ENCODE measurements at regions not wholly inside any gene's neighbourhood (a gene's known extent, or its start where the extent isn't known, plus 50 kb on each side); places are given as distances from the start of the nearest gene placed in this dataset.

DNA sequence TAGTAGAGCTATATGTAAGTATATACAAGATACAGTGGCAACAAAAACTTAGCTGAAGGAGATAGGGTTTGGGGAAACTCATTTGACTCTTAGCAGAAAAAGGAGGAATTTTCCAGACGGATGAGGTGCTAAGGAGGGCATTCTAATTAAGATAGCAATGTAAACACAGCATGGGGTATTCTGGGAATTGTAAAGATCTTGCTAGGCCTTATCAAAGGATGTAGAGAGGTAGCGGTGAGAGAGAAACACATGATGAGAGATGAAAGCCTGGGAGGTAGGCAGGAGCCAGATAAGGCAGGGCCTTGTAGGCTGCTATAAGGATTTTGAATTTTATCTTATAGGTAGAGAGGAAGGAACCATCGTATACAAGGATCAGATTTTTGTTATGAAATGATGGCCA is 106.6 kb upstream of the KCNN2 start:
- TF ChIP-seq, protein P1, sequence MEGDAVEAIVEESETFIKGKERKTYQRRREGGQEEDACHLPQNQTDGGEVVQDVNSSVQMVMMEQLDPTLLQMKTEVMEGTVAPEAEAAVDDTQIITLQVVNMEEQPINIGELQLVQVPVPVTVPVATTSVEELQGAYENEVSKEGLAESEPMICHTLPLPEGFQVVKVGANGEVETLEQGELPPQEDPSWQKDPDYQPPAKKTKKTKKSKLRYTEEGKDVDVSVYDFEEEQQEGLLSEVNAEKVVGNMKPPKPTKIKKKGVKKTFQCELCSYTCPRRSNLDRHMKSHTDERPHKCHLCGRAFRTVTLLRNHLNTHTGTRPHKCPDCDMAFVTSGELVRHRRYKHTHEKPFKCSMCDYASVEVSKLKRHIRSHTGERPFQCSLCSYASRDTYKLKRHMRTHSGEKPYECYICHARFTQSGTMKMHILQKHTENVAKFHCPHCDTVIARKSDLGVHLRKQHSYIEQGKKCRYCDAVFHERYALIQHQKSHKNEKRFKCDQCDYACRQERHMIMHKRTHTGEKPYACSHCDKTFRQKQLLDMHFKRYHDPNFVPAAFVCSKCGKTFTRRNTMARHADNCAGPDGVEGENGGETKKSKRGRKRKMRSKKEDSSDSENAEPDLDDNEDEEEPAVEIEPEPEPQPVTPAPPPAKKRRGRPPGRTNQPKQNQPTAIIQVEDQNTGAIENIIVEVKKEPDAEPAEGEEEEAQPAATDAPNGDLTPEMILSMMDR (conservative IDR thresholded peaks at IDR 0.05): no peak
- peak overlapping the region; percentile 45; the same call in 1 of the 2 replicates for H3K27ac ChIP-seq

DNA sequence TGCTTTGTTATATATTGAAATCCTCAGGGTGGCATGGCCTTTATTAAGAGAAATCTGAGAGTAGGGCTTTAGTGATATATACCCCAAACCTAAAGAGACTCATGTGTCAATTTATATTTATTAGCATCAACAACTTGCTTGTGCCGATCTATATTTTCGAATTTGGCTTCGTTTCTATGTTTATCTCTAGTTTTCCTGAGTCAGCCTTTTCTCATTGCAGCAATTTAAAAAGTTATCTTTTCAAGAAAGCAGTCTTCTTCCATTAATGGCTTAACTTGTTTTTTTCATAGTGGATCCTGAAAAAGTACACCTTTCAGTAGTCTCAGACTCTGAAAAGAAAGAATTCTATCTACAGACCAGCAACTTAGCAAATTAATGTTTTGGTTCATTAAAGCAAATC is 99.9 kb upstream of the KCNN2 start:
- TF ChIP-seq, protein P1 (conservative IDR thresholded peaks at IDR 0.05): no peak
- H3K27ac ChIP-seq: no peak overlapping the region

DNA sequence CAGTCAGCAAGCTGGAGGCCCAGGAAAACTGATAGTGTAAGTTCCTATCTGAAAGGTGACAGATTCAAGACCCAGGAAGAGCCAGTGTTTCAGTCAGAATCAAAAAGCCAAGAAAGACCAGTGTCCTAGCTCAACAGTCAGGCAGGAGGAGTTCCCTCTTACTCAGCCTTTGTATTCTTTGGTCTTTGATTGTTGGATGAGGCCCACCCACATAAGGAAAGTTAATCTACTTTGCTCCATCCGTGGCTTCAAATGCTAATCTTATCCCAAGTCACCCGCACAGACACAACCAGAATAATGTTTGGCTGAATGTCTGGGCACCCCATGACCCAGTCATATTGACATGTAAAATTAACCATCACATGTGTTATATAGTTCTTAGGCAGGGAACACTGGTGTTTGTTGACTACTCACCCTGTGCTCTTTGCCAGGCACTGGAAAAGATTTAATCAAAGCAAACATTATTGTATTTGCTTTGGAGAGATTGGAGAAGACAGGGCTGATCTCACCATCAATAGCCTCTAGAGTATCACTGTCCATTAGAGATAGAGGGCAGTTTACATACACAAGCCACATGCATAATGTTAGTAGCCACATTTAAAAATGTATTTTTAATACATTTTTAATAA is 96.3 kb upstream of the KCNN2 start:
- H3K27ac ChIP-seq: no peak overlapping the region

DNA sequence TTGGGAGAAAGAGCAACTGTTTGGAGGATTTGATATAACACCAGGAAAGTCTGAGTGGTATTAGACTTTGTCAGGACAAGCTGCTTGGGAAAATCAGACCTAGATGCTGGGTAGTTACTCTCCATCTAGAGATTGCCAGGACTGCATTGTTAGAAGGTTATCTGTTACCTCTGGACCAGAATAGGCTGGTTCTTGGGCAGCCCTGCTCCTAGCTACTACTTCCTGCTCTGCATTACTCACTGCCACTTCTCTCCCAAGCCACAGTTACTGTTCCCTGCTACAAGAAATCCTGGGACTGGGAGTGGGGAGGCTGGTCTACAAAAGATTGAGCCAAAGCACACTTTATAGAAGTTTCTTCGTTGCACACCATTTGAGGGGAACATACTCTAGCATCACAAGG is 95.5 kb upstream of the KCNN2 start:
- no peak overlapping the region for H3K27ac ChIP-seq
- TF ChIP-seq, protein P1 (conservative IDR thresholded peaks at IDR 0.05): no peak

More for the DNA sequence above, 96.3 kb upstream of the KCNN2 start:
- TF ChIP-seq, protein P1 (conservative IDR thresholded peaks at IDR 0.05): no peak

DNA sequence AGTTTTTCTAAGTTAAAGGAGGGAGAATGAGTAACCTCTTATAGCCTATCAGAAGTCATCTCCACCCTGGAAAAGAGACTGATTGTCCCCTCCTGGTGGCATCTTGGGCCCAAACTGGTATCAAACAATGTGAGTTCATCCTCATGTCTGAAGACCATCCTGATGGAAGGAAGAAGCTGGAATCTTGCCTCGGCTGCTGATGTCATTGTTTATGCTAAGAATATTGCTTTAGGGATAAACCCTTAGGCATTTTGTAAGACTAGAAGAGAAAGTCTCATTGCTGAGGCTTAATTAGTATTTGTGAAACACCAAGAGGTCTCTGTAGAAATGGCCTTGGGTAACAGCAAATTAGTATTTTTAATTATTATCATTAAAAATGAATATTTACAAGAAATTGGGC is 65.7 kb upstream of the KCNN2 start:
- TF ChIP-seq, protein P1 (conservative IDR thresholded peaks at IDR 0.05): no peak
- no peak overlapping the region for H3K27ac ChIP-seq

DNA sequence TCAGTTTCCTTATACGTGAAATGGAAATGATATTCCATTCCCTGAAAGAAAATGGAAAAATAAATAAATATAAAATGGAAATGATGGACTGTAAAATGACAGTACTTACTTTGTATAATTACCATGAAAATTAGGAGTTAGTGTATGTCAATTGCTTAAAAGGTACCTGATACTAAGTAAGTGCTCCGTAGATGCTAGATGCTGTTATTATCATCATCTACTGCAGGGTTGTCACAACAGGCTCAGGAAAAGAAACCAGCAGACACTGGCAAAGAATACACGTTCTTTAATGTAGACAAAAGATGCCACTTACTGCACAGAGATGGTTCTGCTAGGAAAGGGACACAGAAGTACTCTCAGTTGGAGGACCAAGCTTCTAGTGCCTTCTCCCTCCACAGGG is 64.0 kb upstream of the KCNN2 start:
- TF ChIP-seq, protein P1 (conservative IDR thresholded peaks at IDR 0.05): no peak
- no peak overlapping the region for H3K27ac ChIP-seq

DNA sequence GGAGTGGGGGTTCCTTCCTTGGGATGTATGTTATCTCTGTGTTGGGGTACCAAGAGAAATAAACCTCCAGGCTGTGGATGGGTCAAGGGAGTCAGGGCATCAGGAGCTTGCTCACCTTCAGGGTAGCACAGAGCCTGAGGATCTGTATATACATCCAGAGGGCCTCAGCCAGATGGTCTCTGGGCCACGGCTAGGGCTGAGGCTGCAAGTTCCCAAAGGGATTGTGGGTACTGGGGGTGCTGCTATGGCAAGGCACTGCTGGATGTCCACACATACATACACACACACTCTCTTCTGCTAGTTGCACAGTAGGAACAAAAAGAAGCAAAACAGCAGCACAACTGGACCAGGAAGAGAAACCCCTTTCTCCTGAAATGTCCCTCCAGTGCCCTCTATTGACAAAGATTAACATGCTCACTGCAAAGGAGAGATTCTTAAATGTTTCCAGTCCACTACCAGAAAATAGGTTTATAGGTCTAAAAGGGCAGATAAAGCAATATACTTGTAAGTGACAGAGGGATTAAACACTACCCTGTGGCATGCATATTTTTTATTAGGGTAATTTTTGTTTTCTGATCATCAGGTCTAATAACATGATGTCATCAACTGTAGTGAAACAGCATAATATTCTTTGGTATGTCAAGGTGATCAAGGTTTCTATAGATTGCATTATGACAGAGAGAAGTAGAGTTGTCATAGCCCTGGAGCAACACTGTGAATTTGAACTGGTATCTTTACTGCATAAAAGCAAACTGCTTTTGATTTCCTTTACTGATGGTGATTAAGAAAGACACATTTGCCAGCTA is 56.3 kb upstream of the KCNN2 start:
- TF ChIP-seq, protein P1 (conservative IDR thresholded peaks at IDR 0.05): peak; percentile 84
- peak overlapping the region; percentile 45; the same call in 1 of the 2 replicates for H3K27ac ChIP-seq

Data from VCaP (cell line).